Stimulated activated CD4-positive, alpha-beta T cell treated with anti-CD3 and anti-CD28 coated beads, TNF-alpha, amount 100 ng/mL, for 48 hours (primary cell): ENCODE measurements at regions not wholly inside any gene's neighbourhood (a gene's known extent, or its start where the extent isn't known, plus 50 kb on each side); places are given as distances from the start of the nearest gene placed in this dataset.
"Not testable (repeated sequence)": the region's sequence is repeated elsewhere in the genome, so short reads cannot be mapped to it uniquely, and the experiment has no call there.

ENCODE experiments used
- DNase-seq, 3 donors: peaks; one replicate each; pipeline ENCODE4 v3.0.0-alpha.2; 2020; ENCODE audit warnings: low read depth in 3 of 3

- DNase-seq = no peak
Observed at GRCh38 chr6:155693573-155694418, 238.2 kb upstream of the NOX3 start.

- DNase-seq = no peak
Observed at GRCh38 chr6:155690820-155691219, 235.2 kb upstream of the NOX3 start.

GRCh38 chr6:155687645-155688044 is 232.0 kb upstream of the NOX3 start:
- no peak for DNase-seq

- DNase-seq = no peak
Observed at GRCh38 chr6:155684416-155685196, 229.0 kb upstream of the NOX3 start.

- no peak for DNase-seq
Observed at GRCh38 chr6:155678361-155678760, 222.7 kb upstream of the NOX3 start.

- no peak for DNase-seq
Observed at GRCh38 chr6:155676346-155676745, 220.7 kb upstream of the NOX3 start.

- DNase-seq = no peak
Observed at GRCh38 chr6:155670655-155671054, 215.0 kb upstream of the NOX3 start.

GRCh38 chr6:155660251-155660977 is 204.8 kb upstream of the NOX3 start:
- no peak for DNase-seq

- no peak for DNase-seq
Observed at GRCh38 chr6:155656024-155656423, 200.4 kb upstream of the NOX3 start.

- DNase-seq = no peak
Observed at GRCh38 chr6:155654474-155654873, 198.8 kb upstream of the NOX3 start.

GRCh38 chr6:155648301-155648700 is 192.7 kb upstream of the NOX3 start:
- no peak for DNase-seq

GRCh38 chr6:155647354-155647753 is 191.7 kb upstream of the NOX3 start:
- no peak for DNase-seq

- no peak for DNase-seq
Observed at GRCh38 chr6:155646443-155646842, 190.8 kb upstream of the NOX3 start.

GRCh38 chr6:155645325-155645724 is 189.7 kb upstream of the NOX3 start:
- DNase-seq = no peak

- no peak for DNase-seq
Observed at GRCh38 chr6:155641603-155642002, 186.0 kb upstream of the NOX3 start.

GRCh38 chr6:155638200-155638599 is 182.6 kb upstream of the NOX3 start:
- DNase-seq = no peak

GRCh38 chr6:155635416-155635815 is 179.8 kb upstream of the NOX3 start:
- no peak for DNase-seq

GRCh38 chr6:155630085-155630484 is 174.4 kb upstream of the NOX3 start:
- no peak for DNase-seq

GRCh38 chr6:155629652-155630051 is 174.0 kb upstream of the NOX3 start:
- no peak for DNase-seq

- DNase-seq = peak; percentile 9 to 46 (median 31)
Observed at GRCh38 chr6:155628306-155628705, 172.7 kb upstream of the NOX3 start.

- DNase-seq = not testable (repeated sequence)
Observed at GRCh38 chr6:155627722-155628212, 172.1 kb upstream of the NOX3 start.
